ELF-1 (cell line): ENCODE measurements at regions not wholly inside any gene's neighbourhood (a gene's known extent, or its start where the extent isn't known, plus 50 kb on each side); places are given as distances from the start of the nearest gene placed in this dataset.
"Not testable (repeated sequence)": the region's sequence is repeated elsewhere in the genome, so short reads cannot be mapped to it uniquely, and the experiment has no call there.

Experiments
- DNase-seq: peaks from one replicate; pipeline ENCODE4 v3.0.0-alpha.2; 2016; ENCODE audit warnings: low read depth, low spot score

- not testable (repeated sequence) for DNase-seq
These were observed 52.6 kb upstream of the KIF26B start for GRCh38 chr1:245102149-245102548.

- DNase-seq, result no peak
These were observed 55.4 kb upstream of the KIF26B start for GRCh38 chr1:245099401-245099800.

GRCh38 chr1:245098924-245099323 is 55.9 kb upstream of the KIF26B start:
- no peak for DNase-seq

- DNase-seq, result no peak
These were observed 58.3 kb upstream of the KIF26B start for GRCh38 chr1:245096311-245097066.

GRCh38 chr1:245095903-245096302 is 58.9 kb upstream of the KIF26B start:
- DNase-seq, result no peak

GRCh38 chr1:245094954-245095353 is 59.8 kb upstream of the KIF26B start:
- DNase-seq, result no peak

GRCh38 chr1:245094092-245094491 is 60.7 kb upstream of the KIF26B start:
- no peak for DNase-seq

GRCh38 chr1:245092638-245092976 is 62.2 kb upstream of the KIF26B start:
- no peak for DNase-seq

GRCh38 chr1:245091818-245092637 is 62.8 kb upstream of the KIF26B start:
- DNase-seq, result peak; percentile 76

- DNase-seq, result no peak
These were observed 63.6 kb upstream of the KIF26B start for GRCh38 chr1:245091171-245091621.

GRCh38 chr1:245090491-245091090 is 64.2 kb upstream of the KIF26B start:
- no peak for DNase-seq

- no peak for DNase-seq
These were observed 67.1 kb upstream of the KIF26B start for GRCh38 chr1:245087723-245088122.

- no peak for DNase-seq
These were observed 68.3 kb upstream of the KIF26B start for GRCh38 chr1:245086389-245086969.

- no peak for DNase-seq
These were observed 69.2 kb upstream of the KIF26B start for GRCh38 chr1:245085508-245086095.

- no peak for DNase-seq
These were observed 70.2 kb upstream of the KIF26B start for GRCh38 chr1:245084551-245084950.

GRCh38 chr1:245079021-245079609 is 75.7 kb upstream of the KIF26B start:
- no peak for DNase-seq

- DNase-seq, result no peak
These were observed 79.9 kb upstream of the KIF26B start for GRCh38 chr1:245074898-245075297.

GRCh38 chr1:245074232-245074747 is 80.5 kb upstream of the KIF26B start:
- no peak for DNase-seq

GRCh38 chr1:245070836-245071615 is 83.8 kb upstream of the KIF26B start:
- DNase-seq, result no peak

GRCh38 chr1:245067257-245067656 is 87.5 kb upstream of the KIF26B start:
- DNase-seq, result no peak
